Activated B cell treated with CpG ODN at 0.5 μM for 24 hours (primary cell): ENCODE measurements at regions not wholly inside any gene's neighbourhood (a gene's known extent, or its start where the extent isn't known, plus 50 kb on each side); places are given as distances from the start of the nearest gene placed in this dataset.

Source experiments
- ATAC-seq: fragments of 200-7000 bp; cut with Tn5 transposase; one replicate; pipeline ENCODE4 v1.10.0; 2021; ENCODE audit warnings: low read depth, mild to moderate bottlenecking, moderate library complexity
- CTCF ChIA-PET: fragments of 350-600 bp; sonication (Branson Sonifier 250); formaldehyde crosslinking; loops from one replicate; lab custom pipeline; 2021; ENCODE audit warnings: antibody characterized with exemption; lab: Charles Lee
- POLR2A ChIA-PET: fragments of 350-600 bp; sonication (Branson Sonifier 250); formaldehyde crosslinking; loops from one replicate; lab custom pipeline; 2021; ENCODE audit warnings: antibody characterized with exemption; lab: Charles Lee
- DNase-seq: peaks from one replicate; pipeline ENCODE4 v3.0.0; 2022
- H3K27ac Mint-ChIP-seq: one replicate; pipeline ENCODE4 v1.8.0; 2020; ENCODE audit warnings: mixed read lengths
- H3K27me3 Mint-ChIP-seq: one replicate; pipeline ENCODE4 v1.8.0; 2021; ENCODE audit warnings: mixed read lengths
- H3K36me3 Mint-ChIP-seq: one replicate; pipeline ENCODE4 v1.8.0; 2021; ENCODE audit warnings: low read depth, mixed read lengths
- H3K4me1 Mint-ChIP-seq: one replicate; pipeline ENCODE4 v1.8.0; 2021; ENCODE audit warnings: mixed read lengths
- H3K4me3 Mint-ChIP-seq: one replicate; pipeline ENCODE4 v1.8.0; 2020; ENCODE audit warnings: mild to moderate bottlenecking, mixed read lengths
- H3K9me3 Mint-ChIP-seq: one replicate; pipeline ENCODE4 v1.8.0; 2020; ENCODE audit warnings: mixed read lengths
- intact Hi-C: fragments of 100-400 bp; cut with micrococcal nuclease; formaldehyde crosslinking; loops from one replicate; pipeline ENCODE4 v1.15.1; 2024
- TF ChIP-seq, protein P1 (sequence below): fragments of 200-600 bp; IDR thresholded peaks from one replicate; pipeline ENCODE4 v1.8.0; 2022; ENCODE audit warnings: antibody characterized with exemption, mild to moderate bottlenecking

DNA sequence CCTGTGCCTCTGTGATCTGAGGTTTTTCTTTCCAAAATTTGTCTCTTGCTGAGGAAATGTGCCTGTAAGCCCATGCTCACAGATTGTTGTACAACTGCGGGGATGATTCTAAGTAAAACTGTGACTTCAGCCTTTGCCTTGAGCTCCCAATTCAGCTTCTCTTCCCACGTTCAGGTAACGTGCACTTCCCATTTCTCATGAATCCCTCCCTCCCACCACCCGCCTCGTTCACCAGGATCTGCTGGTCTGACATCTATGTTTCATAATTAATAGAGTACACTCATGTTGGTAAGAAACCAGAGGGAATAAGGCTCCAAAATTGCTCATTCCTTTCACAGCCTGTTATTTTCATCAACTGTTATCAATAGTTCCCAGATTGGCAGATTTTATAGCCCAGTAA lies 332.6 kb upstream of the TPK1 start:
- H3K4me1 Mint-ChIP-seq, result no peaks in the 10 kb centered on the region
- DNase-seq, result no peak
- no peak overlapping the region for H3K27ac Mint-ChIP-seq
- no peaks in the 10 kb centered on the region for H3K27me3 Mint-ChIP-seq
- H3K4me3 Mint-ChIP-seq, result no peak overlapping the region
- TF ChIP-seq, protein P1, sequence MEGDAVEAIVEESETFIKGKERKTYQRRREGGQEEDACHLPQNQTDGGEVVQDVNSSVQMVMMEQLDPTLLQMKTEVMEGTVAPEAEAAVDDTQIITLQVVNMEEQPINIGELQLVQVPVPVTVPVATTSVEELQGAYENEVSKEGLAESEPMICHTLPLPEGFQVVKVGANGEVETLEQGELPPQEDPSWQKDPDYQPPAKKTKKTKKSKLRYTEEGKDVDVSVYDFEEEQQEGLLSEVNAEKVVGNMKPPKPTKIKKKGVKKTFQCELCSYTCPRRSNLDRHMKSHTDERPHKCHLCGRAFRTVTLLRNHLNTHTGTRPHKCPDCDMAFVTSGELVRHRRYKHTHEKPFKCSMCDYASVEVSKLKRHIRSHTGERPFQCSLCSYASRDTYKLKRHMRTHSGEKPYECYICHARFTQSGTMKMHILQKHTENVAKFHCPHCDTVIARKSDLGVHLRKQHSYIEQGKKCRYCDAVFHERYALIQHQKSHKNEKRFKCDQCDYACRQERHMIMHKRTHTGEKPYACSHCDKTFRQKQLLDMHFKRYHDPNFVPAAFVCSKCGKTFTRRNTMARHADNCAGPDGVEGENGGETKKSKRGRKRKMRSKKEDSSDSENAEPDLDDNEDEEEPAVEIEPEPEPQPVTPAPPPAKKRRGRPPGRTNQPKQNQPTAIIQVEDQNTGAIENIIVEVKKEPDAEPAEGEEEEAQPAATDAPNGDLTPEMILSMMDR, result no peak
- POLR2A ChIA-PET, result no interaction called here
- CTCF ChIA-PET, result no interaction called here
- no peaks in the 10 kb centered on the region for H3K9me3 Mint-ChIP-seq
- H3K36me3 Mint-ChIP-seq, result no peaks in the 10 kb centered on the region
- intact Hi-C loops, result no loop called here
- ATAC-seq, result no peak

DNA sequence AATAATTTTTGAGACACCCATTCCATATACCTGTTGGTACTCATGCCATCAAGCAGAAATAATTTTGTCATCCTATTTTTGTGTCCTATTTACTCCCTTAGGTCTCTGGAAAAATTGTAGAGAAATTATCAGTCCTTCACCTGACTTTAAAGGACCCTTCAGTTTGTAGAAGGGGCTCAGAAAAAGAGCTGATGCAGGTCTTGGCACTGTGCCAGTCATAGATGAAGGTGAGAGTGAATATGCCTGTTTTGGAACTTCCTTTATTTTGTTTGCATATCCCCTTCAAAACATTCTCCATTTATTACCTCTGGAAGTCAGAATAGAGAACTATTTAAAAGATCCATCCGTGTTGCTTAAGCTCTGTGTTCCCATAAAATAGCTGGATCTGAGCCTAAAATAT lies 321.0 kb upstream of the TPK1 start:
- Mint-ChIP-seq H3K27ac (no peak overlapping the region), H3K9me3 (no peaks in the 10 kb centered on the region), H3K27me3 (no peaks in the 10 kb centered on the region), H3K36me3 (no peaks in the 10 kb centered on the region), H3K4me3 (no peak overlapping the region), H3K4me1 (no peaks in the 10 kb centered on the region)
- intact Hi-C loops, result no loop called here
- no peak for ATAC-seq
- ChIA-PET CTCF (no interaction called here), POLR2A (no interaction called here)
- TF ChIP-seq, protein P1, result no peak
- no peak for DNase-seq

DNA sequence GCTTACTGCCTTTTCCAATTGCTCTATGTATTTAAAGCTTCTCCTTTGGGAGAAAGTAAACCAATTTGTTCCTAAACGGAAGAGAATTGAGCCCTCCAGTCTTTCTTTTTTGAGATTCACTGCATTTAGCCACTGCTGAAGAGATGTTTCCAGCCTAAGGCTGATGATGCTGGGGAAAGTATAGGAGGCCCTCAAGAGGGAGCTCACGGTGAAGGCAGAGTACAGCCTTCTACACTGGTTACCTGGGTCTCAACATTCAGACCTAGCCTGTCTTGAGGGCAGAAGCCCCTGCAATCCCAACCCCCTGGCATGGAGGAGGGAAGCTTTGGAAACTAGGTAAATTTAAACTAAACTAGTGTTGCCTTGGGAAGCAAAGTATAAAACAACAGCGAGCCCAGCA lies 316.7 kb upstream of the TPK1 start:
- ChIA-PET POLR2A (no interaction called here), CTCF (no interaction called here)
- no peaks in the 10 kb centered on the region for H3K36me3 Mint-ChIP-seq
- TF ChIP-seq, protein P1, result no peak
- H3K4me1 Mint-ChIP-seq, result no peaks in the 10 kb centered on the region
- DNase-seq, result no peak
- ATAC-seq, result no peak
- H3K4me3 Mint-ChIP-seq, result no peak overlapping the region
- H3K9me3 Mint-ChIP-seq, result no peaks in the 10 kb centered on the region
- no peak overlapping the region for H3K27ac Mint-ChIP-seq
- intact Hi-C loops, result no loop called here
- no peaks in the 10 kb centered on the region for H3K27me3 Mint-ChIP-seq

DNA sequence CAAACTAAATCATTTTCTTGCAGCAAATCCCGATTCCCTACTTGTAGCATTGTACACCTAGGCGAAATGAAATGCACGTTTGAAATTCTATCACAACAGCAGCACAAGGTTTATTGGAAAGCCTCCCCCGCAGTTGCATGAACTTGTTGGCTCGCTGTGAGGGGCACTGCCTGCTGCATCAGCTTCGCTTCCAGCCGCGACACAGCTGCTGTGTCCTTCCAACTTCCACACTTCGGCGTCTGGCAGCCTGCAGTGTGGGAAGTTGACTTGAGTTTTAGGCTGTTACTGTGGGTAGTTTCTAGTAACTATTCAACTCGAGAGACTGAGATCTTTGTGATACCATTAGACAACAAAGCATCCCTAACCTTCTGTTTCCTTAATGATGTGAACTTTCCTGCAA lies 315.8 kb upstream of the TPK1 start:
- H3K4me3 Mint-ChIP-seq, result no peak overlapping the region
- TF ChIP-seq, protein P1, result no peak
- CTCF ChIA-PET, result no interaction called here
- intact Hi-C loops, result no loop called here
- no peaks in the 10 kb centered on the region for H3K4me1 Mint-ChIP-seq
- no peaks in the 10 kb centered on the region for H3K36me3 Mint-ChIP-seq
- no peak overlapping the region for H3K27ac Mint-ChIP-seq
- DNase-seq (no peak), ATAC-seq (no peak)
- H3K27me3 Mint-ChIP-seq, result no peaks in the 10 kb centered on the region
- POLR2A ChIA-PET, result no interaction called here
- H3K9me3 Mint-ChIP-seq, result no peaks in the 10 kb centered on the region

DNA sequence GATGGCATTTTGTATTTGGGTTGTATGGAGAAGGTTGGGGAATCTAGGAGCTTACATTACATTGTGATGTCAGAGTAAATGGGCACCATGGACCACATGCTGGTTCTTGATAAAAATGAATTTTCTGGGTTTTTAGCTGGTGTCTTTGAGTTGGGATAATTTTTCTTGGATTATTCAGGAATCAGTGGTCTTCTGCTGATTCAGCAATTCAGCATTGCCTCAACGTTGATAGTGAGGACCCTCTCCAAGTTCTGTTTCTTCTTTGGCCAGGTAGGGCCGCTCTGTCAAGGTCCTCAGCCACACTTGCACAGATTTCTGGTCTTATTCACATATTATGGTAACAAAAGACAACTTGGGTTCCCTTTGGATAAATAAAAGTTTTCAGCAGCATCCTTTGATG lies 312.0 kb upstream of the TPK1 start:
- Mint-ChIP-seq H3K4me1 (no peaks in the 10 kb centered on the region), H3K27ac (no peak overlapping the region), H3K9me3 (no peaks in the 10 kb centered on the region), H3K4me3 (no peak overlapping the region), H3K36me3 (no peaks in the 10 kb centered on the region), H3K27me3 (no peaks in the 10 kb centered on the region)
- ChIA-PET CTCF (no interaction called here), POLR2A (no interaction called here)
- TF ChIP-seq, protein P1, result no peak
- intact Hi-C loops, result no loop called here
- no peak for ATAC-seq
- DNase-seq, result no peak
